GM13976 (cell line): ENCODE measurements at regions not wholly inside any gene's neighbourhood (a gene's known extent, or its start where the extent isn't known, plus 50 kb on each side); places are given as distances from the start of the nearest gene placed in this dataset.

Experiments
- DNase-seq: peaks from one replicate; pipeline ENCODE4 v3.0.0; 2012; ENCODE audit warnings: low spot score
- in situ Hi-C: fragments of 300-500 bp; cut with MboI; formaldehyde crosslinking; loops from one replicate; pipeline ENCODE4 v1.12.0; 2022; ENCODE audit warnings: low sequenced_read_pairs, mixed read lengths, inconsistent platforms; ENCODE audit not compliant: unreplicated experiment
- TF ChIP-seq, protein P1 (sequence below): IDR thresholded peaks from 2 replicates; pipeline ENCODE4 v1.5.1; 2012; ENCODE audit warnings: borderline replicate concordance, mild to moderate bottlenecking; ENCODE audit not compliant: insufficient read depth; ENCODE audit errors: extremely low read depth, missing control alignments, control extremely low read depth

DNA sequence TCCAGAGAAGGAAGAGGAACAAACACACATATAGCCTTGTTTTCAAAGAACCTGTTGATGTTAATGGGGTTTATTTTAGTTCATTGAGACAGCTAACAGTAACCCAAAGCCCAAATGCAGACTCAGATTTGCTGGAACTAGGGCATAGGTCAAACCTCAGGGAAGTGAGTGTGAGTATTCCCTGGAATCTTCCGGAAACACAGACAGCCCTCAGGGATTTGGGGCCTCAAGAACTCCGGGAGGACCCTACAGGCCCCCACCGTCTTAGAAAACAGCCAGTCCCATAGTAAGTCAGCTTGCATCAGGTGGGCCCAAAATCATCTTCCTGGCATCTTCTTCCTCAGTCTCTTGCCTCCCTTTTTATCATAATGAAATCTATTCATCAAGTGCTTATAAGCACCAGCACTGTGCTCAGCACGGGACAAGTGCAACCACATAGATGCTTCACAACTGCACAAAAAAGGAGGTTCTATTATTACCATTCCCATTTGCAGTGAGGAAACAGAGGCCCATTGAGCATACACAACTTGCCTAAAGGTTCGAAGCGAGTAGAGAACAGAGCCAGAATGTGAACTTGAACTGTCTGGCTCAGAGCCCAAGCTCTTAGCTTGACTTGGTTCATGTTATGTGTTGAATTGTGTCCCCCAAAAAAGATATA, 50.2 kb upstream of the BCL11A start:
- TF ChIP-seq, protein P1, sequence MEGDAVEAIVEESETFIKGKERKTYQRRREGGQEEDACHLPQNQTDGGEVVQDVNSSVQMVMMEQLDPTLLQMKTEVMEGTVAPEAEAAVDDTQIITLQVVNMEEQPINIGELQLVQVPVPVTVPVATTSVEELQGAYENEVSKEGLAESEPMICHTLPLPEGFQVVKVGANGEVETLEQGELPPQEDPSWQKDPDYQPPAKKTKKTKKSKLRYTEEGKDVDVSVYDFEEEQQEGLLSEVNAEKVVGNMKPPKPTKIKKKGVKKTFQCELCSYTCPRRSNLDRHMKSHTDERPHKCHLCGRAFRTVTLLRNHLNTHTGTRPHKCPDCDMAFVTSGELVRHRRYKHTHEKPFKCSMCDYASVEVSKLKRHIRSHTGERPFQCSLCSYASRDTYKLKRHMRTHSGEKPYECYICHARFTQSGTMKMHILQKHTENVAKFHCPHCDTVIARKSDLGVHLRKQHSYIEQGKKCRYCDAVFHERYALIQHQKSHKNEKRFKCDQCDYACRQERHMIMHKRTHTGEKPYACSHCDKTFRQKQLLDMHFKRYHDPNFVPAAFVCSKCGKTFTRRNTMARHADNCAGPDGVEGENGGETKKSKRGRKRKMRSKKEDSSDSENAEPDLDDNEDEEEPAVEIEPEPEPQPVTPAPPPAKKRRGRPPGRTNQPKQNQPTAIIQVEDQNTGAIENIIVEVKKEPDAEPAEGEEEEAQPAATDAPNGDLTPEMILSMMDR, result no peak
- in situ Hi-C loops, result no loop called here
- DNase-seq, result no peak

DNA sequence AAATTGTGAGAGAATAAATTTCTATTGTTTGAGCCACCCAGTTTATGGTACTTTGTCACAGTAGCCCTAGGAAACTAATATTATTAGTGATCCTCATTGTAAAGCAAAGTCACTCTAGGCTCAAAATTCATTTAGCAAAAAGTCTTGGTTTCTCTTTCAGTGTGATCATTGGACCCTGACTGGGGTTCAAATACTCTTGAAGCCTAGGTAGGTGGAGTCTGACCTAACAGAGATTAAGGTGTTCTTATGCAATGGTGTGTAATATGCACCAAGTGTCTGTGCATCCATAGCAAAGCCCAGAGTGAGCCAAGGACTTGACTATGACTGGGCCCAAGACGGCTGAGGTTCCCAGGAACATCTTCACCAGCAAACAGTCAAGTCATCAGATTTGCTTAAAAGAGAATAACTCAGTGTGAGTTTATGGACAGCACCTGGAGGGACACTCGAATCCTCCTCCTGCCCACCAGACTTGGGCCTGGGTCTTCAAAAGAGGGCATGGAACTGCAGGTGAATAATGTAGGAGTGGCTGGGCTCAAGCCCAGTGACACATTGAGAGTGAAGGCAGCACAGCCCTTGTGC, 51.1 kb upstream of the BCL11A start:
- TF ChIP-seq, protein P1, result no peak
- in situ Hi-C loops, result no loop called here
- no peak for DNase-seq

DNA sequence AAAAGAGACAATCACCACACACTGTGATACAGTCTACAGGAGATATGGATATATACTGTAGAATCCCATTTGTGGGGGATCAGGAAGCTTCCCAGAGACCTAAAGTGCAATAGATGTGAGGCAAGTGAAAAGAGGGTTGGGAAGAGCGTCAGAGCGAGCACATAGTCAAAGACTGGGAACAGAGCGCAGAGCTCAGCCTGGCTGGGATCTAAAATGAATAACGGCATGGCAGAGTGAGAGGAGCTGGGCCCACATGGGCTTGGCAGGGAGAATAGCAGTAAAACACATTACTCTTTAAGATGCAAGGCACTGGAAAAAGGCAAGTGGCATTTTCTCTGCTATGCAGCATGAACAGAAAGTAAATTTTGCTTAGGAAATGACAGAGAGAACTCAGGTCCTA, 52.4 kb upstream of the BCL11A start:
- TF ChIP-seq, protein P1, result no peak
- DNase-seq, result no peak
- in situ Hi-C loops, result no loop called here

DNA sequence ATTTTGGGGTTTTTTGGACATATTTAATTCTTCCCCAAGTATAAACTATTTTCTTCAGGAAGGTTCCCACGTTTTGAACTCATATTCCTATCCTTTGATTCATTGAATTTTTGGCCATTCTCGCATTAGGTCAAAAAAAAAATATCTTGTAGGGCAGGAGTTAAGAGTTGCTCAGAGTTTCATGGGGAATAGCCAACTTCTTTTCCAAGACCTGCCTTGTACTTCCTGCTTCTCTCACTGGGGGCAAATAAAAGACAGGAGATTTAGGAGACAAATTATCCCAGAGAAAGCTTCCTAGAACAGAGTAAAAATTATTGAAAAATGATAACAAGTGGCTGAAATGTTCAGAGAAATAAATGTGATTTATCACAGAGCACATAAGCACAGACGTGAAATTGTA, 55.2 kb upstream of the BCL11A start:
- TF ChIP-seq, protein P1, result no peak
- in situ Hi-C loops, result no loop called here
- DNase-seq, result no peak

DNA sequence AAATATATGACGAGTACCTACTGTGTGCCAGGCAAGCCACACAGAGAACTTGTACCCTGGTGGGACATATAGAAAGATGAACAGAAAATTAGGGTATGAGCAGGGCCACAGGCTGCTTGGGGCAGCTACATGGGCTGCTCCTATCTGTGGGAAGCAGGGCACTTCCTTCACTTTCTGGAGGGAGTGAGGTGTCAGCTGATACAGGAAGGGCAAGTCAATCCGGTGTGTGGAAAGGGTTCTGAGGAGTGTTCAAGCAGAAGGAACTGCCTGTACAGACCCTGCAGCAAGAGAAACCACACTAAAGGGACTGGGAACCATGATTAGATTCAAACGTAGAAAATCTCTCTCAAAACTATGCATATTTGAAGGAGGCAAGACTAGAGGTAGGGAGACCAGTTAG, 58.6 kb upstream of the BCL11A start:
- no peak for DNase-seq
- TF ChIP-seq, protein P1, result no peak
- in situ Hi-C loops, result no loop called here

DNA sequence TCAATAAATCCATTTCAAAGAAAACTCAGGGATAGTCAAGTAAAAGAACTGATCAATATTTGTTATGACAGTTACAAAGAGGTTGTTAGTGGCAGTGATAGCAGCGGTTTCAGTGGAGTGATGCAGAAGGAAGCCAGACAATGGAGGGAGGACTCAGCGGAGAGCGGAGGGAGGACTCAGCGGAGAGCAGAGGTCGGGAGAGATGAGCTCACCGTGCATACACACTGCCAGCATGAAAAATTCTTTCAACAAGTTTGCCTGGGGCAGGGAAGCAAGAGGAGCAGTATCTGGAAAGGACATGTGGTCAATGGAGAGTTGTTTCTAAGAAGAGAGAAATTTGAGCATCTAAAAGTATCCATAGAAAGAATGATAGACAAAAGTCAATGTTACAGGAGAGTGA, 60.9 kb upstream of the BCL11A start:
- DNase-seq, result no peak
- in situ Hi-C loops, result no loop called here
- TF ChIP-seq, protein P1, result no peak
